ENCODE measurements at regions not wholly inside any gene's neighbourhood (a gene's known extent, or its start where the extent isn't known, plus 50 kb on each side); places are given as distances from the start of the nearest gene placed in this dataset.

DNA sequence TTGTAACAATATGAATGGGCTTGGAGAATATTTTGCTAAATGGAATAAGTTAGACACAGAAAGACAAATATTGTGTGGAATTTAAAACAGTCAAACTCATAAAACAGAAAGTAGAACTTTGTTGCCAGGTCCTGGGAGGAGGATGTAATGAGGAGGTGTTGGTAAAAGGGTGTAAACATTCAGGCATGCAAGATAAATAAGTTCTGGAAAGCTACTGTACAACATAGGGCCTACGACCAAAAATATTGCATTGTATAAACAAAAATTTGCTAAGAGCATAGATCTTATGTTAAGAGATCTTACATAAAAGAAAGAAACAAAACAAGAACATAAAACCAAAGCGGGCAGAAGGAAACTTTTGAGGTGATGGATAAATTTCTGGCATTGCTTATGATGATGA lies 1907.8 kb upstream of the PCDH20 start:
- H3K4me1 ChIP-seq (ENCODE audit: low read length), result no peaks in the 10 kb centered on the region
- no peak for TF ChIP-seq EZH2phosphoT487 (IDR thresholded peaks at IDR 0.05; ENCODE audit: low read depth)
- TF ChIP-seq, protein P1, sequence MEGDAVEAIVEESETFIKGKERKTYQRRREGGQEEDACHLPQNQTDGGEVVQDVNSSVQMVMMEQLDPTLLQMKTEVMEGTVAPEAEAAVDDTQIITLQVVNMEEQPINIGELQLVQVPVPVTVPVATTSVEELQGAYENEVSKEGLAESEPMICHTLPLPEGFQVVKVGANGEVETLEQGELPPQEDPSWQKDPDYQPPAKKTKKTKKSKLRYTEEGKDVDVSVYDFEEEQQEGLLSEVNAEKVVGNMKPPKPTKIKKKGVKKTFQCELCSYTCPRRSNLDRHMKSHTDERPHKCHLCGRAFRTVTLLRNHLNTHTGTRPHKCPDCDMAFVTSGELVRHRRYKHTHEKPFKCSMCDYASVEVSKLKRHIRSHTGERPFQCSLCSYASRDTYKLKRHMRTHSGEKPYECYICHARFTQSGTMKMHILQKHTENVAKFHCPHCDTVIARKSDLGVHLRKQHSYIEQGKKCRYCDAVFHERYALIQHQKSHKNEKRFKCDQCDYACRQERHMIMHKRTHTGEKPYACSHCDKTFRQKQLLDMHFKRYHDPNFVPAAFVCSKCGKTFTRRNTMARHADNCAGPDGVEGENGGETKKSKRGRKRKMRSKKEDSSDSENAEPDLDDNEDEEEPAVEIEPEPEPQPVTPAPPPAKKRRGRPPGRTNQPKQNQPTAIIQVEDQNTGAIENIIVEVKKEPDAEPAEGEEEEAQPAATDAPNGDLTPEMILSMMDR (IDR thresholded peaks at IDR 0.05; ENCODE audit: low read depth, low read length), result no peak
- no peaks in the 10 kb centered on the region for H3K79me2 ChIP-seq (ENCODE audit: low read length)
- H3K27ac ChIP-seq (ENCODE audit: low read length), result no peak overlapping the region
- H3K4me2 ChIP-seq (ENCODE audit: low read length), result no peak overlapping the region
- no peak overlapping the region for H3K4me3 ChIP-seq (ENCODE audit: low read length)
- H3K9me3 ChIP-seq (ENCODE audit: insufficient read depth, low read length), result no peaks in the 10 kb centered on the region
- no peaks in the 10 kb centered on the region for H3K36me3 ChIP-seq (replicated peaks; ENCODE audit: low read depth, low read length)
- H2AFZ ChIP-seq (ENCODE audit: low read depth, low read length), result peak overlapping the region; percentile 20
- no peaks in the 10 kb centered on the region for H3K27me3 ChIP-seq (ENCODE audit: low read depth, low read length)
- no peak overlapping the region for H3K9ac ChIP-seq (ENCODE audit: low read length)
- no peaks in the 10 kb centered on the region for H4K20me1 ChIP-seq (ENCODE audit: insufficient read depth, low read length)

DNA sequence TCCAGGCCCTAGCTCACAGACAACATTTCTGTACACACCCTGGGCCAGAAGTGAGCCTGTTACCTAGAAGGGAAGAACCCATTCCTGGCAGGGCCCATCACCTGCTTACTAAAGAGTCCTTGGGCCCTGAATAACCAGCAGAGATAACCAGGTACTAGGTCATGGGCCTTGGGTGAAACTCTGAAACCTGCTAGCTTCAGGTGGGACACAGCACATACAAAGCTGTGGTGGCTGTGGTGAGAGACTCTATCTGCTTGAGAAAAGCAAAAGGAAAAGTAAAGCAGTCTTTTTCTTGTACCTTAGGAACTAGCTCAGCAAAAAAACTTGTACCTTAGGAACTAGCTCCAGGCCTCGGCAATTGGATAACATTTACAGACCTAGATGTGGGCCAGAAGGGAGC lies 1895.9 kb upstream of the PCDH20 start:
- Histone ChIP-seq H3K4me3 (ENCODE audit: low read length) (no peak overlapping the region), H3K36me3 (replicated peaks; ENCODE audit: low read depth, low read length) (no peaks in the 10 kb centered on the region)
- TF ChIP-seq EZH2phosphoT487 (IDR thresholded peaks at IDR 0.05; ENCODE audit: low read depth), result no peak
- TF ChIP-seq, protein P1 (IDR thresholded peaks at IDR 0.05; ENCODE audit: low read depth, low read length), result no peak

DNA sequence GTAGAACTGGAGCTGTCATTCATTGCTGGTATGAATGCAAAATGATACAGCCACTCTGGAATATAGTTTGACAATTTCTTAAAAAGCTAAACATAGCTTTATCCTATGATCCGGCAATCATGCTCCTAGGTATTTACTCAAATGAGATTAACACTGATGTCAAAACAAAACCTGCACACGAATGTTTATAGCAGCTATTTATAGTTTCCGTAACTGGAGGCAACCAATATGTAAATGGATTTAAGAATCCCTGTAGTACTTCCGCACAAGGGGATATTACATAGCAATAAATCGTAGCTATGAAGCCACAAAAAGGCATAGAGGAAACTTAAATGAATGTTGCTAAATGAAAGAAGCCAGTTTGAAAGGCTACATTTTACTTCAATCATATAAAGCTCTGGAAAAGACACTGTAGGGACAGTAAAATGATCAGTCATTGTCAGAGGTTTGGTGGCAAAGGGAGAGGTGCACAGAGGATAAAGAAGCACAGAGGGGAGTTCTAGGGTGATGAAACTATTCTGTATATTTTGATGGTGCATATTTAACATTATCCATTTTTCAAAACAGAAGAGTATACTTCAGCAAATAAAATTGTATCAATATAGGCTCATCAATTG lies 1893.0 kb upstream of the PCDH20 start:
- H3K4me3 ChIP-seq (ENCODE audit: low read length), result no peak overlapping the region
- no peaks in the 10 kb centered on the region for H4K20me1 ChIP-seq (ENCODE audit: insufficient read depth, low read length)
- no peaks in the 10 kb centered on the region for H3K27me3 ChIP-seq (ENCODE audit: low read depth, low read length)
- no peak for TF ChIP-seq EZH2phosphoT487 (IDR thresholded peaks at IDR 0.05; ENCODE audit: low read depth)
- TF ChIP-seq, protein P1 (IDR thresholded peaks at IDR 0.05; ENCODE audit: low read depth, low read length), result no peak
- H3K9ac ChIP-seq (ENCODE audit: low read length), result no peak overlapping the region
- H3K36me3 ChIP-seq (replicated peaks; ENCODE audit: low read depth, low read length), result no peaks in the 10 kb centered on the region
- H3K4me2 ChIP-seq (ENCODE audit: low read length), result no peak overlapping the region
- no peak overlapping the region for H3K27ac ChIP-seq (ENCODE audit: low read length)
- no peaks in the 10 kb centered on the region for H3K9me3 ChIP-seq (ENCODE audit: insufficient read depth, low read length)
- no peaks in the 10 kb centered on the region for H3K79me2 ChIP-seq (ENCODE audit: low read length)
- no peak overlapping the region for H2AFZ ChIP-seq (ENCODE audit: low read depth, low read length)
- peaks cover 8% of the 10 kb centered on the region for H3K4me1 ChIP-seq (ENCODE audit: low read length)

More for the DNA sequence above, 1895.9 kb upstream of the PCDH20 start:
- no peaks in the 10 kb centered on the region for H3K27me3 ChIP-seq (ENCODE audit: low read depth, low read length)
- no peaks in the 10 kb centered on the region for H4K20me1 ChIP-seq (ENCODE audit: insufficient read depth, low read length)
- no peak overlapping the region for H3K4me2 ChIP-seq (ENCODE audit: low read length)
- H3K4me1 ChIP-seq (ENCODE audit: low read length), result peaks cover 8% of the 10 kb centered on the region
- no peak overlapping the region for H3K27ac ChIP-seq (ENCODE audit: low read length)
- H3K9me3 ChIP-seq (ENCODE audit: insufficient read depth, low read length), result no peaks in the 10 kb centered on the region
- H3K9ac ChIP-seq (ENCODE audit: low read length), result no peak overlapping the region
- no peaks in the 10 kb centered on the region for H3K79me2 ChIP-seq (ENCODE audit: low read length)
- H2AFZ ChIP-seq (ENCODE audit: low read depth, low read length), result no peak overlapping the region

DNA sequence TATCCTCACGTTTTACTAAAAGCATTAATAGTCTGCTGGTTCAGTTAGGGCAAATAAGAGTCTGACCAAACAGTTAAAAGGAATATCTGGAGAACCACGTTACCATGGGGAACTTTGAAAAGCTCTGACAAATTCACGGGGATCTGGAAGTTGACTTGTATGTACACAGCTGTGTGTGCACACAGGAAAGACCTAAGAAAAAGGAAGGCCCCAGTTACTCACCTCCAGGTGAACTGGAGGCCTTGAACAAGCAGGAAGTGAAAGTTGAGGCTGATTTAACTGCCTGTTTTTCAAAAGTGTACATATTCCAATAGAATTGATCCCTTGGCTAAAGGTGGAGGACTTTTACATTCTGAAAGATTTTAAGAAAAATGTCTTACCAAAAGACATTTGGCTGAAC lies 1891.6 kb upstream of the PCDH20 start:
- no peak overlapping the region for H3K27ac ChIP-seq (ENCODE audit: low read length)
- H3K4me2 ChIP-seq (ENCODE audit: low read length), result peak overlapping the region; percentile 29
- H2AFZ ChIP-seq (ENCODE audit: low read depth, low read length), result peak overlapping the region; percentile 52
- no peak for TF ChIP-seq EZH2phosphoT487 (IDR thresholded peaks at IDR 0.05; ENCODE audit: low read depth)
- TF ChIP-seq, protein P1 (IDR thresholded peaks at IDR 0.05; ENCODE audit: low read depth, low read length), result no peak
- H3K27me3 ChIP-seq (ENCODE audit: low read depth, low read length), result no peaks in the 10 kb centered on the region
- no peaks in the 10 kb centered on the region for H4K20me1 ChIP-seq (ENCODE audit: insufficient read depth, low read length)
- no peaks in the 10 kb centered on the region for H3K79me2 ChIP-seq (ENCODE audit: low read length)
- H3K4me1 ChIP-seq (ENCODE audit: low read length), result peaks cover 8% of the 10 kb centered on the region
- no peak overlapping the region for H3K4me3 ChIP-seq (ENCODE audit: low read length)
- H3K9ac ChIP-seq (ENCODE audit: low read length), result no peak overlapping the region
- no peaks in the 10 kb centered on the region for H3K9me3 ChIP-seq (ENCODE audit: insufficient read depth, low read length)
- no peaks in the 10 kb centered on the region for H3K36me3 ChIP-seq (replicated peaks; ENCODE audit: low read depth, low read length)
